H9 (cell line): ENCODE measurements at regions not wholly inside any gene's neighbourhood (a gene's known extent, or its start where the extent isn't known, plus 50 kb on each side); places are given as distances from the start of the nearest gene placed in this dataset.

Experiments
- DNase-seq: peaks from one replicate; pipeline ENCODE4 v3.0.0-alpha.2; 2017
- H2AFZ ChIP-seq: one replicate; pipeline ENCODE4 v1.6.1; 2013; ENCODE audit warnings: mild to moderate bottlenecking, low read length, control low read depth, moderate library complexity
- H2AK5ac ChIP-seq: 2 replicates; pipeline ENCODE4 v1.6.1; 2013; ENCODE audit warnings: low read length, control low read depth, mixed read lengths; ENCODE audit not compliant: insufficient read length
- H2BK120ac ChIP-seq: one replicate; pipeline ENCODE4 v1.6.1; 2013; ENCODE audit warnings: low read depth, mild to moderate bottlenecking, low read length, control low read depth, inconsistent platforms; ENCODE audit not compliant: poor library complexity, severe bottlenecking
- H2BK12ac ChIP-seq: 2 replicates; pipeline ENCODE4 v1.6.1; 2013; ENCODE audit warnings: low read length, control low read depth, mixed read lengths, low read depth; ENCODE audit not compliant: insufficient read length
- H2BK15ac ChIP-seq: 2 replicates; pipeline ENCODE4 v1.6.1; 2013; ENCODE audit warnings: low read depth, low read length, control low read depth
- H2BK20ac ChIP-seq: one replicate; pipeline ENCODE4 v1.6.1; 2013; ENCODE audit warnings: low read depth, mild to moderate bottlenecking, low read length, control low read depth, inconsistent platforms; ENCODE audit not compliant: poor library complexity, severe bottlenecking
- H2BK5ac ChIP-seq: 2 replicates; pipeline ENCODE4 v1.6.1; 2013; ENCODE audit warnings: low read length, control low read depth, mixed read lengths; ENCODE audit not compliant: insufficient read length
- H3K14ac ChIP-seq: 2 replicates; pipeline ENCODE4 v1.6.1; 2013; ENCODE audit warnings: low read length, control low read depth; ENCODE audit not compliant: insufficient read depth
- H3K18ac ChIP-seq: 2 replicates; pipeline ENCODE4 v1.6.1; 2013; ENCODE audit warnings: low read depth, mild to moderate bottlenecking, mixed read lengths, low read length, control low read depth; ENCODE audit not compliant: insufficient read length
- H3K23ac ChIP-seq: 2 replicates; pipeline ENCODE4 v1.6.1; 2013; ENCODE audit warnings: low read length, control low read depth, mixed read lengths, low read depth; ENCODE audit not compliant: insufficient read length
- H3K23me2 ChIP-seq: 2 replicates; pipeline ENCODE4 v1.6.1; 2013; ENCODE audit warnings: low read depth, mild to moderate bottlenecking, mixed read lengths, low read length, control low read depth; ENCODE audit not compliant: insufficient read length, poor library complexity, severe bottlenecking
- H3K27ac ChIP-seq: 2 replicates; pipeline ENCODE4 v1.5.1; 2013; ENCODE audit warnings: low read length, control low read depth, mixed read lengths, low read depth; ENCODE audit not compliant: insufficient read length
- H3K27me3 ChIP-seq: 2 replicates; pipeline ENCODE4 v1.6.1; 2013; ENCODE audit warnings: low read length, control low read depth, inconsistent platforms; ENCODE audit not compliant: insufficient read depth
- H3K4ac ChIP-seq: 2 replicates; pipeline ENCODE4 v1.6.1; 2013; ENCODE audit warnings: low read depth, mild to moderate bottlenecking, control low read depth, inconsistent platforms, low read length, moderate library complexity
- H3K4me1 ChIP-seq: 2 replicates; pipeline ENCODE4 v1.6.1; 2013; ENCODE audit warnings: low read length, control low read depth, inconsistent platforms; ENCODE audit not compliant: insufficient read depth
- H3K4me2 ChIP-seq: 2 replicates; pipeline ENCODE4 v1.6.1; 2013; ENCODE audit warnings: low read length, control low read depth, mixed read lengths; ENCODE audit not compliant: insufficient read length, insufficient read depth
- H3K56ac ChIP-seq: 2 replicates; pipeline ENCODE4 v1.6.1; 2013; ENCODE audit warnings: low read depth, mild to moderate bottlenecking, mixed read lengths, low read length, control low read depth; ENCODE audit not compliant: insufficient read length
- H3K79me1 ChIP-seq: 2 replicates; pipeline ENCODE4 v1.6.1; 2013; ENCODE audit warnings: low read depth, mild to moderate bottlenecking, moderate library complexity, low read length, control low read depth, inconsistent platforms; ENCODE audit not compliant: insufficient read depth, poor library complexity, severe bottlenecking
- H3K79me2 ChIP-seq: 2 replicates; pipeline ENCODE4 v1.6.1; 2013; ENCODE audit warnings: low read length, control low read depth, inconsistent platforms; ENCODE audit not compliant: insufficient read depth
- H3K9ac ChIP-seq: 2 replicates; pipeline ENCODE4 v1.6.1; 2013; ENCODE audit warnings: low read length, control low read depth, mixed read lengths; ENCODE audit not compliant: insufficient read length; ENCODE audit errors: extremely low read depth
- H3K9me3 ChIP-seq: one replicate; pipeline ENCODE4 v1.6.1; 2013; ENCODE audit warnings: low read depth, low read length, inconsistent platforms; ENCODE audit not compliant: control insufficient read depth
- H3T11ph ChIP-seq: one replicate; pipeline ENCODE4 v1.6.1; 2013; ENCODE audit warnings: mild to moderate bottlenecking, low read length, control low read depth, inconsistent platforms
- H4K20me1 ChIP-seq: one replicate; pipeline ENCODE4 v1.6.1; 2013; ENCODE audit not compliant: control insufficient read depth, insufficient read length, insufficient read depth
- H4K5ac ChIP-seq: 2 replicates; pipeline ENCODE4 v1.6.1; 2013; ENCODE audit warnings: low read depth, mild to moderate bottlenecking, mixed read lengths, low read length, control low read depth; ENCODE audit not compliant: insufficient read length
- H4K8ac ChIP-seq: replicated peaks from 2 replicates; pipeline ENCODE4 v1.6.1; 2013; ENCODE audit warnings: low read length, control low read depth, mixed read lengths, low read depth; ENCODE audit not compliant: insufficient read length
- H4K91ac ChIP-seq: 2 replicates; pipeline ENCODE4 v1.6.1; 2013; ENCODE audit warnings: low read depth, mild to moderate bottlenecking, moderate library complexity, mixed read lengths, low read length, control low read depth; ENCODE audit not compliant: insufficient read length
- H3K27ac Mint-ChIP-seq, 3 experiments: 2 replicates in 2 of 3; 3 replicates in 1 of 3; pipeline ENCODE4 v1.8.0; 2020 to 2021; ENCODE audit warnings: mixed read lengths in 3 of 3, mild to moderate bottlenecking in 1 of 3, moderate library complexity in 1 of 3
- H3K27me3 Mint-ChIP-seq: 2 replicates; pipeline ENCODE4 v1.8.0; 2021; ENCODE audit warnings: low read depth, mild to moderate bottlenecking, moderate library complexity, mixed read lengths
- H3K36me3 Mint-ChIP-seq, 3 experiments: 2 replicates in 2 of 3; 3 replicates in 1 of 3; pipeline ENCODE4 v1.8.0; 2020 to 2021; ENCODE audit warnings: low read depth in 3 of 3, mixed read lengths in 3 of 3; ENCODE audit not compliant: insufficient read depth in 1 of 3
- H3K4me1 Mint-ChIP-seq, 2 experiments: 2 replicates each; pipeline ENCODE4 v1.8.0; 2020; ENCODE audit warnings: mixed read lengths in 2 of 2
- H3K4me3 Mint-ChIP-seq, 2 experiments: 2 replicates in 1 of 2; 3 replicates in 1 of 2; pipeline ENCODE4 v1.8.0; 2020 to 2021; ENCODE audit warnings: mild to moderate bottlenecking in 2 of 2, mixed read lengths in 2 of 2, moderate library complexity in 1 of 2
- H3K9me3 Mint-ChIP-seq, 2 experiments: 2 replicates in 1 of 2; 3 replicates in 1 of 2; pipeline ENCODE4 v1.8.0; 2020; ENCODE audit warnings: mild to moderate bottlenecking in 2 of 2, mixed read lengths in 2 of 2, moderate library complexity in 1 of 2
- CTCF ChIP-seq: fragments of 200-600 bp; sonication (generic); conservative IDR thresholded peaks from 3 replicates; pipeline ENCODE4 v1.8.0; 2021; ENCODE audit warnings: antibody characterized with exemption, mild to moderate bottlenecking
- WGBS: extraction: QIAGEN DNeasy Blood & Tissue Kit; methylation state at CpG from one replicate; pipeline ENCODE4 v1.1.7; 2013; ENCODE audit warnings: missing lambda C conversion rate, low lambda C conversion rate, mixed read lengths; ENCODE audit not compliant: insufficient read length; ENCODE audit errors: extremely low coverage; 5-methylcytosine and 5-hydroxymethylcytosine counted together

- no peak overlapping the region for H3K4me3 Mint-ChIP-seq
These were observed 254.2 kb downstream of the OLFM3 start for GRCh38 chr1:101742509-101742908.

More at GRCh38 chr1:101742509-101742908, 254.2 kb downstream of the OLFM3 start:
- peaks cover 27 to 30% of the 10 kb centered on the region in 2 experiments for H3K4me1 Mint-ChIP-seq
- Histone ChIP-seq H3K27me3 (no peaks in the 10 kb centered on the region), H3K4me1 (peaks cover 5% of the 10 kb centered on the region; the same call in 1 of the 2 replicates), H3K18ac (no peak overlapping the region), H3K23ac (no peak overlapping the region), H3K4me2 (no peak overlapping the region), H3K56ac (no peak overlapping the region), H3K4ac (no peak overlapping the region), H4K91ac (no peak overlapping the region), H3K79me1 (no peaks in the 10 kb centered on the region), H2BK12ac (no peak overlapping the region), H2AK5ac (no peak overlapping the region), H3K14ac (no peak overlapping the region), H4K8ac (no peak overlapping the region), H3K9me3 (no peaks in the 10 kb centered on the region), H2BK15ac (no peak overlapping the region), H3K27ac (no peak overlapping the region), H2BK120ac (no peak overlapping the region), H3K9ac (no peak overlapping the region), H4K5ac (no peak overlapping the region), H2AFZ (no peak overlapping the region), H3K79me2 (no peaks in the 10 kb centered on the region), H4K20me1 (no peaks in the 10 kb centered on the region), H2BK20ac (no peak overlapping the region), H2BK5ac (no peak overlapping the region), H3K23me2 (no peaks in the 10 kb centered on the region), H3T11ph (no peak overlapping the region)
- H3K9me3 Mint-ChIP-seq: no peaks in the 10 kb centered on the region
- no peaks in the 10 kb centered on the region for H3K36me3 Mint-ChIP-seq
- WGBS: no CpG with 5 or more reads among the region's 1 CpG
- DNase-seq: no peak
- H3K27ac Mint-ChIP-seq: no peak overlapping the region; a peak in 1 of 7 replicates
- H3K27me3 Mint-ChIP-seq: no peaks in the 10 kb centered on the region
- TF ChIP-seq CTCF: no peak
